ENCODE measurements at regions not wholly inside any gene's neighbourhood (a gene's known extent, or its start where the extent isn't known, plus 50 kb on each side); places are given as distances from the start of the nearest gene placed in this dataset.

DNA sequence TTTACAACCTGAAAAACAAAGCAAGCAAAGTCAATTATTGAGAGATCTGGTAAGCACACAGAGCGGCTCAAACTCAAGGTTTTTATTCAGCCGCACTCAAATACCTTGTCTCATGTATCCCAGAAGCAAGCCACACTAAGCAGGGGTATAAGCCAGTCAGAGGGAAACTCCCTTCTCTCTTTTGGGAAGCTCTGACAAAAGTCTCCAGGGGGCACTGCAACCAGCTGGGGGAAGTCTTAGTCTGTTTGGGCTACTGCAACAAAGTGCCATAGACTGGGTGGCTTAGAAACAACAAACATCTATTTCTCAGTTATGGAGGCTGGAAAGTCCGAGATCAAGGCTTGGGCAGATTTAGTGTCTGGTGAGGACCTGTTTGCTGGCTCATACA lies 246.0 kb downstream of the ENC1 start:
- Mint-ChIP-seq H3K27ac (no peak overlapping the region), H3K27me3 (ENCODE audit: low read depth, poor library complexity) (peaks cover 13% of the 10 kb centered on the region)

DNA sequence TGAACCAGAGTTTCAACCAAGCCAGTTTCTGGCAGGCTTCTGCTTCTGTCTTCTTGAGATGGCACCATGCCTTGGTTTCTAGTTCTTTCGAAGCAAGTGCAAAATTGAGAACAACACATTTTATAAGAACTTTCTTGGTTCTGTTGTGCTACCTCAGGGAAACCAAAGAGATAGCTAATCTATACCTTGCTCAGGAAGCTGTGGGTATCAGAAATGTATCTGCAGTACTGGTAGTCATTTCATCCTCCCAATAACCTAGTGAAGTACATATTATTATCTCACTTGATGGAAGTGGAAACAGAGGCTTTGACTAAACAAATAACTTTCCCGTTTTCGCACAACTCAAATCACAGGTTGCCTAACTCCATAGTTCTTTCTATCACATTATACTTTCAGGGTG lies 246.6 kb downstream of the ENC1 start:
- Mint-ChIP-seq H3K4me1 (peaks cover 61% of the 10 kb centered on the region), H3K27me3 (ENCODE audit: low read depth, poor library complexity) (peaks cover 11% of the 10 kb centered on the region), H3K36me3 (ENCODE audit: low read depth) (no peaks in the 10 kb centered on the region), H3K9me3 (peaks cover 3% of the 10 kb centered on the region), H3K4me3 (no peak overlapping the region), H3K27ac (no peak overlapping the region)
- DNase-seq: no peak
- TF ChIP-seq, protein P1, sequence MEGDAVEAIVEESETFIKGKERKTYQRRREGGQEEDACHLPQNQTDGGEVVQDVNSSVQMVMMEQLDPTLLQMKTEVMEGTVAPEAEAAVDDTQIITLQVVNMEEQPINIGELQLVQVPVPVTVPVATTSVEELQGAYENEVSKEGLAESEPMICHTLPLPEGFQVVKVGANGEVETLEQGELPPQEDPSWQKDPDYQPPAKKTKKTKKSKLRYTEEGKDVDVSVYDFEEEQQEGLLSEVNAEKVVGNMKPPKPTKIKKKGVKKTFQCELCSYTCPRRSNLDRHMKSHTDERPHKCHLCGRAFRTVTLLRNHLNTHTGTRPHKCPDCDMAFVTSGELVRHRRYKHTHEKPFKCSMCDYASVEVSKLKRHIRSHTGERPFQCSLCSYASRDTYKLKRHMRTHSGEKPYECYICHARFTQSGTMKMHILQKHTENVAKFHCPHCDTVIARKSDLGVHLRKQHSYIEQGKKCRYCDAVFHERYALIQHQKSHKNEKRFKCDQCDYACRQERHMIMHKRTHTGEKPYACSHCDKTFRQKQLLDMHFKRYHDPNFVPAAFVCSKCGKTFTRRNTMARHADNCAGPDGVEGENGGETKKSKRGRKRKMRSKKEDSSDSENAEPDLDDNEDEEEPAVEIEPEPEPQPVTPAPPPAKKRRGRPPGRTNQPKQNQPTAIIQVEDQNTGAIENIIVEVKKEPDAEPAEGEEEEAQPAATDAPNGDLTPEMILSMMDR (IDR thresholded peaks at IDR 0.05): no peak

More for the DNA sequence above, 246.0 kb downstream of the ENC1 start:
- DNase-seq: no peak
- Mint-ChIP-seq H3K4me1 (peaks cover 61% of the 10 kb centered on the region), H3K4me3 (no peak overlapping the region), H3K9me3 (peaks cover 5% of the 10 kb centered on the region), H3K36me3 (ENCODE audit: low read depth) (no peaks in the 10 kb centered on the region)
- TF ChIP-seq, protein P1 (IDR thresholded peaks at IDR 0.05): no peak

DNA sequence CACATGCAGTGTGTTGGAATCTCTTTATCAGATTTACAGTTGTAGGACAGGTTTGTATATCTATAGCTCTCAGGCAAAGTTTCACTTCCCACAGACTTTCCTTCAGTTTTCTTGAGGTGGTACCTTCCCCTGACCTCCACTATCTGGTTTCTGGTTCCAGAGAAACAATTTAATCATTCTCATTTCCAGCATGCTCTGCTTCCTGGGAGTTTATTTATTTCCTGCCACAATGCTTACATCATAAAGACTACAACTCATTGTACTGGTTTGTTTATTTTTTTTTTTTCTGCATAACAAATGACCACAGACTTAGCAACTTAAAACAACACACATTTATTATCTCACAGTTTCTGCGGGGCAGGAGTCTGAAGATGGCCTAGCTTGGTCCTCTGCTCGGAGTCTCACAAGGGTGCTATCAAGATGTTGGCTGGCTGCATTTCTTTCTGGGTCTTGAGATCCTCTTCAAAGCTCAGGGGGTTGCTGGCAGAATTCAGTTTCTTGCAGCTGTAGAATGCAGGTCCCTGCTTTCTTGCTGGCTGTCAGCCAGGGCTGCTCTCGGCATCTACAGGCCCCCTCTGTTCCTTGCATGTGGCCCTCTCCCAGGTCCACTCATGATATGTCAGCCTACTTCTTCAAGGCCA lies 247.7 kb downstream of the ENC1 start:
- Mint-ChIP-seq H3K4me3 (no peak overlapping the region), H3K9me3 (peaks cover 5% of the 10 kb centered on the region), H3K36me3 (ENCODE audit: low read depth) (no peaks in the 10 kb centered on the region), H3K4me1 (peaks cover 61% of the 10 kb centered on the region), H3K27ac (peak overlapping the region; percentile 79), H3K27me3 (ENCODE audit: low read depth, poor library complexity) (peaks cover 11% of the 10 kb centered on the region)
- DNase-seq: no peak
- TF ChIP-seq, protein P1 (IDR thresholded peaks at IDR 0.05): no peak

DNA sequence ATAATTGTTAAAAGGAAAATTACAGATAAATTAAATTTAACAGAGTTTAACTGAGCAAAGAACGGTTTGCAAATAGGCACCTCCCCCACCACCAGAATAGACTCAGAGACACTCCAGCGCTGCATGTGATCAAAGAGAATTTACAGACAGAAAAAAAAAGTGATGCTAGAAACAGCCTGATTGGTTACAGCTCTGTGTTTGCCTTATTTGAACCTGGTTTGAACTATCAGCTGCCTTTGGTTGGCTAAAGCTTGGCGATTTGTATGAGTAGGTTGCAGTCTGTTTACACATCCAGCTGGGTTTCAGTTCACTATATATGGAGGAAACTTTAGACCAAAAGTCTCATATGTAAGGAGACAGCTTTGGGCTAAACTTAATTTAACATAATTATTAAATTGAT lies 249.1 kb downstream of the ENC1 start:
- peaks cover 10% of the 10 kb centered on the region for H3K9me3 Mint-ChIP-seq
- no peak overlapping the region for H3K4me3 Mint-ChIP-seq
- TF ChIP-seq, protein P1 (IDR thresholded peaks at IDR 0.05): no peak
- H3K27ac Mint-ChIP-seq: no peak overlapping the region
- DNase-seq: no peak
- H3K27me3 Mint-ChIP-seq (ENCODE audit: low read depth, poor library complexity): peaks cover 7% of the 10 kb centered on the region
- peaks cover 46% of the 10 kb centered on the region for H3K4me1 Mint-ChIP-seq
- H3K36me3 Mint-ChIP-seq (ENCODE audit: low read depth): no peaks in the 10 kb centered on the region

DNA sequence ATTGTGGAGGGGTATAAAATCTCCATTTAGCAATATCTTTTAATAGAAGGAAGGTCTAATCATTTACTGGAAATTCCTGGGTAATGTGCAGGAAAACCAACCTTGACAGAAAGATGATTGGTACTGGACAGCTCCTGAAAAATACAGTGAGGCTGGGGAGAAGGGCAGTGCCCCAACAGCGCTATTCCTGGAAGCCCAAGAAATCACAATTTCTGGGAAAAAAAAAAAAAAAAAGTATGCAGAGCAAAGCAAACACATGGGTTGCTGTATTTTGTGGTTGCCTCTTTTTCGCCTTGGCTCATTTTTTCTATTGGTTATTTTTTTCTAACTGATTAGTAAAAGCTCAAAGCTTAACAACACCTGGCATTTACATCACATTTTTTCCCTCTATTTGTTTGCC lies 249.7 kb downstream of the ENC1 start:
- no peak overlapping the region for H3K4me3 Mint-ChIP-seq
- H3K4me1 Mint-ChIP-seq: peaks cover 42% of the 10 kb centered on the region
- no peaks in the 10 kb centered on the region for H3K36me3 Mint-ChIP-seq (ENCODE audit: low read depth)

DNA sequence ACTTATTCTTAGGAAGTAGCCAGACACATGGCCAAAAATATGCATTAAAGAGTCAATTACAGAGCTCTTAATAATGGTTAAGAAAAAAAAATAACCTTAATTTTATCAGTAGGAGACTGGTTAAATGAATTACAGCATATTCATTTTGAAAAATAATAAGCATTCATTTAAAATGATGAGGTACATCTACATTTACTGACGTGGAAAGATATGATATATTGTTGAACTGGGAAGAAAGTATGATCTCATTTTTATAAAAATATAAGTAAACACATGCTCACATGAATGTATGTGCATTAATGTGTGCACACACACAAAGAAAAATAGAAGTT lies 250.3 kb downstream of the ENC1 start:
- peaks cover 37% of the 10 kb centered on the region for H3K4me1 Mint-ChIP-seq

More for the DNA sequence above, 249.7 kb downstream of the ENC1 start:
- Mint-ChIP-seq H3K27ac (no peak overlapping the region), H3K9me3 (peaks cover 10% of the 10 kb centered on the region), H3K27me3 (ENCODE audit: low read depth, poor library complexity) (peaks cover 5% of the 10 kb centered on the region)
- DNase-seq: no peak
- TF ChIP-seq, protein P1 (IDR thresholded peaks at IDR 0.05): no peak

More for the DNA sequence above, 250.3 kb downstream of the ENC1 start:
- Mint-ChIP-seq H3K27ac (no peak overlapping the region), H3K9me3 (peaks cover 10% of the 10 kb centered on the region), H3K4me3 (no peak overlapping the region), H3K27me3 (ENCODE audit: low read depth, poor library complexity) (peaks cover 2% of the 10 kb centered on the region), H3K36me3 (ENCODE audit: low read depth) (no peaks in the 10 kb centered on the region)
- TF ChIP-seq, protein P1 (IDR thresholded peaks at IDR 0.05): no peak
- DNase-seq: no peak
